K562 (cell line): ENCODE measurements at regions not wholly inside any gene's neighbourhood (a gene's known extent, or its start where the extent isn't known, plus 50 kb on each side); places are given as distances from the start of the nearest gene placed in this dataset.

Source experiments
- ATAC-seq: fragments of 200-7000 bp; cut with Tn5 transposase; 3 replicates; pipeline ENCODE4 v1.9.1; 2020; ENCODE audit warnings: moderate library complexity
- BruUV-seq: library from RNA; stranded (reverse); fragments of 400-500 nt; replicated peaks from 2 replicates; lab custom pipeline; 2021; lab: Mats Ljungman, UMichigan
- CTCF ChIA-PET: fragments of 300-600 bp; formaldehyde crosslinking; extraction: SDS; loops from one replicate; lab custom pipeline; 2021; ENCODE audit warnings: low intra/inter-chr PET ratio; lab: Yijun Ruan, JAX
- POLR2A ChIA-PET: fragments of 300-600, 350-650 bp; sonication (Branson Sonifier 250); formaldehyde crosslinking; extraction: SDS; loops from one replicate; lab custom pipeline; 2021; ENCODE audit warnings: antibody characterized with exemption, inconsistent platforms; lab: Yijun Ruan, JAX
- DNase-seq, 4 experiments: peaks; one replicate each; pipeline versions ENCODE4 v3.0.0 to v3.0.0-alpha.2; 2011 to 2018; ENCODE audit warnings: low spot score in 3 of 4, mixed read lengths in 3 of 4; ENCODE audit errors: extremely low read depth in 1 of 4
- FAIRE-seq: peaks from 2 replicates; lab custom pipeline; 2011; peaks lifted over from hg19 to GRCh38; lab: Jason Lieb, UNC
- H2AFZ ChIP-seq: 2 replicates; pipeline ENCODE4 v1.6.0; 2011; ENCODE audit warnings: low read depth, low read length, control low read depth, inconsistent platforms
- H3K27ac ChIP-seq: fragments of 200-600 bp; 3 replicates; pipeline ENCODE4 v1.8.0; 2011; ENCODE audit warnings: low read depth, mild to moderate bottlenecking, control low read depth, inconsistent platforms, low read length, moderate library complexity, mixed read lengths; ENCODE audit errors: extremely low read depth
- H3K27me3 ChIP-seq, 2 experiments: fragments of 300-600 bp in 1 of 2; 2 replicates in 1 of 2; 3 replicates in 1 of 2; pipeline versions ENCODE4 v1.6.0 to v1.8.0; 2011; ENCODE audit warnings: inconsistent platforms in 2 of 2, low read length in 2 of 2, mild to moderate bottlenecking in 1 of 2, mixed read lengths in 1 of 2, moderate library complexity in 1 of 2; ENCODE audit not compliant: control insufficient read depth in 2 of 2, insufficient read depth in 2 of 2
- H3K36me3 ChIP-seq: fragments of 300-600 bp; 3 replicates; pipeline ENCODE4 v1.8.0; 2011; ENCODE audit warnings: mild to moderate bottlenecking, low read length, inconsistent platforms; ENCODE audit not compliant: control insufficient read depth, insufficient read depth
- H3K4me1 ChIP-seq, 2 experiments: fragments of 200-600 bp in 1 of 2; replicated peaks in 1 of 2; 2 replicates in 1 of 2; 3 replicates in 1 of 2; pipeline versions ENCODE4 v1.5.1 to v1.8.0; 2011; ENCODE audit warnings: inconsistent platforms in 2 of 2, low read length in 2 of 2, mild to moderate bottlenecking in 1 of 2, mixed read lengths in 1 of 2, moderate library complexity in 1 of 2; ENCODE audit not compliant: control insufficient read depth in 2 of 2, insufficient read depth in 2 of 2
- H3K4me2 ChIP-seq: 2 replicates; pipeline ENCODE4 v1.6.1; 2011; ENCODE audit warnings: low read length, control low read depth, inconsistent platforms, mixed read lengths; ENCODE audit not compliant: insufficient read depth
- H3K4me3 ChIP-seq: fragments of 200-600 bp; sonication (generic), shearing (Covaris generic); 2 replicates; pipeline ENCODE4 v1.5.1; 2016; ENCODE audit warnings: control low read depth, inconsistent platforms
- H3K79me2 ChIP-seq: fragments of 200-600 bp; 3 replicates; pipeline ENCODE4 v1.8.0; 2011; ENCODE audit warnings: low read length, inconsistent platforms; ENCODE audit not compliant: control insufficient read depth, insufficient read depth
- H3K9ac ChIP-seq, 2 experiments: 2 replicates each; pipeline versions ENCODE4 v1.6.0 to v1.6.1; 2011; ENCODE audit warnings: low read depth in 2 of 2, low read length in 2 of 2, control low read depth in 1 of 2, inconsistent platforms in 1 of 2, mild to moderate bottlenecking in 1 of 2, mixed read lengths in 1 of 2; ENCODE audit not compliant: insufficient read depth in 1 of 2
- H3K9me1 ChIP-seq: one replicate; pipeline ENCODE4 v1.6.0; 2011; ENCODE audit warnings: inconsistent platforms, mild to moderate bottlenecking, low read length, moderate library complexity; ENCODE audit not compliant: control insufficient read depth, insufficient read depth
- H3K9me3 ChIP-seq: replicated peaks from 2 replicates; pipeline ENCODE4 v1.5.1; 2011; ENCODE audit warnings: low read depth, low read length, inconsistent platforms; ENCODE audit not compliant: control insufficient read depth, insufficient read depth
- H4K20me1 ChIP-seq: replicated peaks from 2 replicates; pipeline ENCODE4 v1.6.1; 2011; ENCODE audit warnings: low read length, inconsistent platforms, mixed read lengths; ENCODE audit not compliant: control insufficient read depth, insufficient read depth
- ADNP ChIP-seq: fragments of 200-800 bp; sonication (Bioruptor generic); IDR thresholded peaks from 2 replicates; pipeline ENCODE4 v1.6.1; 2016; ENCODE audit warnings: missing genetic modification characterization, missing compliant biosample characterization
- ATF6 ChIP-seq: sonication (generic); formaldehyde crosslinking; IDR thresholded peaks from 2 replicates; pipeline ENCODE4 v1.4.0; 2020; ENCODE audit warnings: mild to moderate bottlenecking, missing genetic modification reagents
- ATF7 ChIP-seq: fragments of 450-650 bp; IDR thresholded peaks from 2 replicates; pipeline ENCODE4 v1.7.1; 2014; ENCODE audit warnings: mild to moderate bottlenecking, moderate library complexity
- BACH1 ChIP-seq: fragments of 200-800 bp; sonication (Bioruptor generic); IDR thresholded peaks from 2 replicates; pipeline ENCODE4 v1.6.1; 2016; ENCODE audit warnings: missing genetic modification characterization, missing compliant biosample characterization
- CEBPG ChIP-seq, 3 experiments: fragments of 200-800 bp in 1 of 3; sonication (Bioruptor generic) in 1 of 3; sonication (generic) in 1 of 3; formaldehyde crosslinking in 1 of 3; IDR thresholded peaks in 2 of 3; conservative IDR thresholded peaks in 1 of 3; 2 replicates each; pipeline versions ENCODE4 v1.6.1 to v1.8.0; 2016 to 2022; ENCODE audit warnings: missing compliant biosample characterization in 2 of 3, missing genetic modification characterization in 2 of 3, mild to moderate bottlenecking in 1 of 3, missing genetic modification reagents in 1 of 3
- CHD2 ChIP-seq: IDR thresholded peaks from 2 replicates; pipeline ENCODE4 v1.6.1; 2011; ENCODE audit warnings: low read depth, low read length
- CREBBP ChIP-seq: IDR thresholded peaks from one replicate; pipeline ENCODE4 v1.6.1; 2012; ENCODE audit warnings: low read depth, mild to moderate bottlenecking, control low read depth, inconsistent platforms, low read length
- DDX20 ChIP-seq: fragments of 450-650 bp; IDR thresholded peaks from 2 replicates; pipeline ENCODE4 v1.6.1; 2016; ENCODE audit warnings: missing genetic modification characterization, low read depth, mild to moderate bottlenecking, missing compliant biosample characterization, moderate library complexity
- DNMT1 ChIP-seq: fragments of 450-650 bp; IDR thresholded peaks from 2 replicates; pipeline ENCODE4 v1.6.1; 2016; ENCODE audit warnings: antibody characterized with exemption, mild to moderate bottlenecking
- ESRRB ChIP-seq: fragments of 250-450 bp; sonication (Bioruptor Pico); IDR thresholded peaks from 2 replicates; pipeline ENCODE4 v1.5.0; 2020; ENCODE audit warnings: mild to moderate bottlenecking, moderate library complexity, borderline replicate concordance
- FOSL1 ChIP-seq: fragments of 200-800 bp; sonication (Bioruptor generic); conservative IDR thresholded peaks from 2 replicates; pipeline ENCODE4 v1.6.1; 2016; ENCODE audit warnings: missing genetic modification characterization, missing compliant biosample characterization
- HNRNPL ChIP-seq: fragments of 200-400 bp; formaldehyde crosslinking; IDR thresholded peaks from 2 replicates; pipeline ENCODE4 v1.6.1; 2017; ENCODE audit warnings: low read depth, mild to moderate bottlenecking, low read length
- MECOM ChIP-seq: fragments of 250-450 bp; sonication (Bioruptor Pico); IDR thresholded peaks from 2 replicates; pipeline ENCODE4 v1.8.0; 2022; ENCODE audit warnings: inconsistent platforms
- NR1H2 ChIP-seq: sonication (generic); formaldehyde crosslinking; IDR thresholded peaks from 2 replicates; pipeline ENCODE4 v1.4.0; 2020; ENCODE audit warnings: mild to moderate bottlenecking, missing genetic modification reagents
- NRF1 ChIP-seq, 2 experiments: fragments of 450-650 bp; IDR thresholded peaks in 1 of 2; conservative IDR thresholded peaks in 1 of 2; 2 replicates each; pipeline ENCODE4 v1.6.1; 2014; ENCODE audit warnings: mild to moderate bottlenecking in 2 of 2
- PHB ChIP-seq: fragments of 250-450 bp; sonication (Bioruptor Pico); IDR thresholded peaks from 2 replicates; pipeline ENCODE4 v1.5.0; 2021
- PML ChIP-seq: IDR thresholded peaks from 2 replicates; pipeline ENCODE4 v1.6.1; 2012; ENCODE audit warnings: low read length, inconsistent platforms
- POLR2AphosphoS5 ChIP-seq: IDR thresholded peaks from 2 replicates; pipeline ENCODE4 v1.6.1; 2011; ENCODE audit warnings: mild to moderate bottlenecking, low read depth, low read length, moderate library complexity; ENCODE audit not compliant: control insufficient read depth, insufficient read depth
- PURB ChIP-seq: sonication (generic); formaldehyde crosslinking; IDR thresholded peaks from 2 replicates; pipeline ENCODE4 v1.9.0; 2021; ENCODE audit warnings: low read depth, mild to moderate bottlenecking, missing genetic modification reagents
- RBM22 ChIP-seq: fragments of 200-400 bp; formaldehyde crosslinking; IDR thresholded peaks from 2 replicates; pipeline ENCODE4 v1.6.1; 2018; ENCODE audit warnings: low read length, low read depth; ENCODE audit not compliant: poor library complexity, severe bottlenecking
- SIX5 ChIP-seq, 2 experiments: IDR thresholded peaks; 2 replicates each; pipeline ENCODE4 v1.6.1; 2011; ENCODE audit warnings: low read length in 2 of 2, borderline replicate concordance in 1 of 2, low read depth in 1 of 2, mild to moderate bottlenecking in 1 of 2, moderate library complexity in 1 of 2; ENCODE audit not compliant: insufficient read depth in 1 of 2
- WGBS: fragments of 100-300 bp; shearing (Covaris generic); methylation state at CpG from one replicate; pipeline ENCODE4 v1.1.6; 2016; ENCODE audit warnings: low coverage, mixed read lengths; ENCODE audit not compliant: insufficient coverage; ENCODE audit errors: missing lambda C conversion rate; 5-methylcytosine and 5-hydroxymethylcytosine counted together
- in situ Hi-C: fragments of 300-500 bp; cut with MboI; formaldehyde crosslinking; loops from 4 replicates; pipeline ENCODE4 v1.15.0; 2018; ENCODE audit warnings: inconsistent platforms, mixed read lengths
- intact Hi-C: fragments of 100-400 bp; cut with micrococcal nuclease; formaldehyde crosslinking; loops from 2 replicates; pipeline ENCODE4 v1.14.2; 2022

DNA sequence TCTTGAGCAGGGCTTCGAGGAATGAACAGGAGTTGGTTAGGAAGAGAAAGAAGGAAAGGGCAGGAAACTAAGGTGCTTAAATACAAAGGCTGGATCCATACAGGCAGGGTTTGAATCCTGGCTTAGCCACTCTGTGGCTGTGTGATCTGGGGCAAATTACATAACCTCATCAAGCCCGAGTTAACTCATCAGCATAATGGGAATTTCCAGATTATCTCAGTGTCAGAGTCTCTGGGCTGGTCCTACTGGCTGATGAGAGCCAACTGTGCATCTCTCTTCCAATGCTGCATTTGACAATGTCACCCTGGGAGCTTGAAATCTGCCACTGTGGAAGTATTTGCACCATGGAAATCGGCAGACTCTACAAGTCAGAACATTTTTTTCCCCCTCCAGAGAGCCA lies 83.8 kb upstream of the SLC6A6 start (continued):
- TF ChIP-seq ADNP (tag), result no peak
- TF ChIP-seq MECOM (CRISPR knock-in tag), result no peak
- TF ChIP-seq RBM22, result no peak
- TF ChIP-seq ESRRB (CRISPR knock-in tag), result no peak
- TF ChIP-seq DNMT1, result no peak
- TF ChIP-seq POLR2AphosphoS5, result no peak
- no peak for TF ChIP-seq NR1H2
- TF ChIP-seq DDX20 (tag), result no peak
- TF ChIP-seq HNRNPL, result no peak

DNA sequence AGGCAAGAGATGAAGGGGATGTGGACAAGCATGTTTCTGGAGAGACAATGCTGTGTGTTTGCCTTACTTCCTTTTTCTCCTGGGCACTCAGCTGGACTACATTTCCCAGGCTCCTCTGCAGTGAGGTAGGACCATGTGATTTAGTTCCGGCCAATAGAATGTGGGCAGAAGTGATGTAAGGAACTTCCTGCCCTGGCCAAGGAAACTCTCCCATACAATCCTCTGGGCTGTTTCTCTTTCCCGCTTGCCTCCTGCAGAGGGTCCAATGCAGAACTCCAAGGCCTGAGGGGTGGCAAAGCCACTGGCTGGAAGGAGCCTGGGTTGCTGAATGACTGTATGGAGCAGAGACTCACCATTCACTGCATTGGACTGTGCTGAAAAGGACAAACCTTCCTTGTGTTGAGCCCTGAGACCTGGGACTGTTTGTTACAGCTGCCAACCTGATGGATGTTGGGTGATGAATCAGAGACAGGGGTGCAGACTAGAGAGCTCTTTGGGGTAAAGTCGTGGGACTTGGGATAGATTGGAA lies 82.7 kb upstream of the SLC6A6 start:
- 14% methylated on average over 3 of the region's 3 CpGs for WGBS
- Histone ChIP-seq H3K4me3 (peak overlapping the region; percentile 14; the same call in 1 of the 2 replicates), H3K36me3 (no peaks in the 10 kb centered on the region), H3K9me1 (no peaks in the 10 kb centered on the region), H3K27ac (peak overlapping the region; percentile 57), H4K20me1 (no peaks in the 10 kb centered on the region), H3K9me3 (no peaks in the 10 kb centered on the region), H2AFZ (peak overlapping the region; percentile 99), H3K79me2 (no peaks in the 10 kb centered on the region), H3K9ac (peak overlapping the region; percentile 31 to 61; a peak in 3 of 4 replicates), H3K27me3 (peaks cover 0 to 3% of the 10 kb centered on the region in 2 experiments; a peak in 1 of 5 replicates), H3K4me1 (peaks cover 0 to 7% of the 10 kb centered on the region in 2 experiments; a peak in 3 of 5 replicates), H3K4me2 (peak overlapping the region; percentile 71)
- ATAC-seq, result peak; percentile 99
- in situ Hi-C loops (no loop called here), intact Hi-C loops (no loop called here)
- peak; percentile 100 for FAIRE-seq
- BruUV-seq, result no TSS peak
- POLR2A ChIA-PET, result interaction anchor here (0.6 to 1.7 kb wide), 6 partner anchors 9 to 83 kb away, joined by 3 to 6 read pairs (median 4); partner anchors contain the start of gene SLC6A6
- CTCF ChIA-PET, result no interaction called here
- DNase-seq, result peak; percentile 91 to 96 (median 92)
- TF ChIP-seq ATF7 (peak; percentile 91), CREBBP (peak; percentile 34), SIX5 (IDR thresholded peaks at IDR 0.05; ENCODE audit: borderline replicate concordance in 1 of 2, insufficient read depth in 1 of 2, low read depth in 1 of 2, low read length in 2 of 2) (peak; percentile 91 to 92), ATF6 (CRISPR knock-in tag) (no peak), BACH1 (tag) (0 out of 2 replicates have a peak, but pooled peaks have one; percentile 37), CHD2 (0 out of 2 replicates have a peak, but pooled peaks have one; percentile 20), PHB (no peak), NRF1 (conservative IDR thresholded peaks at IDR 0.05 in 1 of 2, IDR thresholded peaks at IDR 0.05 in 1 of 2) (0 out of 4 replicates have a peak, but pooled peaks have one; percentile 19), PURB (0 out of 2 replicates have a peak, but pooled peaks have one; percentile 15), PML (peak; percentile 24; the same call in 1 of the 2 replicates), FOSL1 (peak; percentile 62), CEBPG (CRISPR knock-in tag; IDR thresholded peaks at IDR 0.05) (peak; percentile 54; the same call in 1 of the 2 replicates), CEBPG (tag; conservative IDR thresholded peaks at IDR 0.05 in 1 of 2, IDR thresholded peaks at IDR 0.05 in 1 of 2) (no peak; a peak in 1 of 4 replicates)
